A673 (cell line): ENCODE measurements at regions not wholly inside any gene's neighbourhood (a gene's known extent, or its start where the extent isn't known, plus 50 kb on each side); places are given as distances from the start of the nearest gene placed in this dataset.

Experiments
- CTCF ChIP-seq: fragments of 300-800, 200-600 bp; sonication (generic); conservative IDR thresholded peaks from 2 replicates; pipeline ENCODE4 v1.5.1; 2017; ENCODE audit warnings: low read depth, mild to moderate bottlenecking, antibody characterized with exemption, low read length, moderate library complexity, mixed read lengths
- EZH2 ChIP-seq: fragments of 200-600 bp; sonication (generic); IDR thresholded peaks from 2 replicates; pipeline ENCODE4 v1.6.1; 2017; ENCODE audit warnings: borderline replicate concordance, low read depth, mild to moderate bottlenecking, mixed read lengths, antibody characterized with exemption, low read length; ENCODE audit not compliant: poor library complexity, severe bottlenecking

- TF ChIP-seq EZH2 (no peak), CTCF (no peak)
Measured at GRCh38 chr10:4442296-4442695, 383.7 kb upstream of the AKR1E2 start.
